ENCODE measurements at regions not wholly inside any gene's neighbourhood (a gene's known extent, or its start where the extent isn't known, plus 50 kb on each side); places are given as distances from the start of the nearest gene placed in this dataset.

- TF ChIP-seq CTCF (IDR thresholded peaks at IDR 0.05; ENCODE audit: low read depth, low read length): no peak
- TF ChIP-seq EZH2phosphoT487 (IDR thresholded peaks at IDR 0.05; ENCODE audit: low read depth): no peak
Measured at GRCh38 chr5:82839881-82840280, 237.3 kb downstream of the TMEM167A start.
